ENCODE measurements at regions not wholly inside any gene's neighbourhood (a gene's known extent, or its start where the extent isn't known, plus 50 kb on each side); places are given as distances from the start of the nearest gene placed in this dataset.
"Not testable (repeated sequence)": the region's sequence is repeated elsewhere in the genome, so short reads cannot be mapped to it uniquely, and the experiment has no call there.

DNA sequence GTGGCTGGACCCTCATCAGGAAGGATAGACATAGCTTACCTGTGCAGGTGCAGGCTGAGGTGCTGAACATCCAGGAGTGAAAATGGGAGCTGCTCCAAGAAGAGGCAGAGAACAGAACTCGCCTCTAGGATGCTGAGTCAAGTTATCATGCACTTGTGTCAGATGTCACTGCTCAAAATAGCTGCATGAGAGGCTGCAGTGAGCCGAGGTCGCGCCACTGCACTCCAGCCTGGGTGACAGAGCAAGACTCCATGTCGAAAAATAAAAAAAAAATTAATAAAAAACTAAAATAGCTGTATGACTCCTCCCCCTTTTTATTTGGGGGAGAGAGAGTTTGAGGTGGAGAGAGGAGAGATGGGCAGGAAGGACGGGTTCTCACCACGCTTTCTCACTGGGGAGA lies 148.8 kb downstream of the FOXL1 start:
- Mint-ChIP-seq H3K4me3 (no peak overlapping the region), H3K4me1 (ENCODE audit: low read depth) (no peaks in the 10 kb centered on the region), H3K27ac (no peak overlapping the region), H3K36me3 (ENCODE audit: low read depth) (no peaks in the 10 kb centered on the region), H3K27me3 (ENCODE audit: low read depth) (peaks cover 28% of the 10 kb centered on the region), H3K9me3 (no peaks in the 10 kb centered on the region)
- DNase-seq (ENCODE audit: low spot score) = no peak

DNA sequence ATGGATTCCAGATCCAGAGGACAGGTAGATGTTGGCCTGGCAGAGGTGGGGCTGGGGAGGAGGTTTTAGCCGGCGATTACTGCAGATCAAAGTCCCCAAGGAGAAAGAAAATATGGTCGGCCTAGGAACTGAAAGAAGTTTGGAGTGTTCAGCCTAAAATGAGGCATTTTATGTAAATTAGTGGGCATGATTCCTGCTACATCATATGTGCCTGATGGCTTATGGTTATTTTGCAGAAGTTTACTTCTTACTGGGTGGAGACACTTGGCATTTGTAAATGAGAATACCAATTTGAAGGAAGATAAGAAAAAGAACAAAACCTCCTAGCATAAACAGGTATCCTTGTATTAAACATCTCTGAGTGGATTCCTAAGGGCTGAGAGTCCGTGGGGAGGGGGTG lies 149.3 kb downstream of the FOXL1 start:
- no peak for DNase-seq (ENCODE audit: low spot score)
- Mint-ChIP-seq H3K4me1 (ENCODE audit: low read depth) (no peaks in the 10 kb centered on the region), H3K27ac (no peak overlapping the region), H3K9me3 (no peaks in the 10 kb centered on the region), H3K4me3 (no peak overlapping the region), H3K27me3 (ENCODE audit: low read depth) (peaks cover 33% of the 10 kb centered on the region), H3K36me3 (ENCODE audit: low read depth) (no peaks in the 10 kb centered on the region)

DNA sequence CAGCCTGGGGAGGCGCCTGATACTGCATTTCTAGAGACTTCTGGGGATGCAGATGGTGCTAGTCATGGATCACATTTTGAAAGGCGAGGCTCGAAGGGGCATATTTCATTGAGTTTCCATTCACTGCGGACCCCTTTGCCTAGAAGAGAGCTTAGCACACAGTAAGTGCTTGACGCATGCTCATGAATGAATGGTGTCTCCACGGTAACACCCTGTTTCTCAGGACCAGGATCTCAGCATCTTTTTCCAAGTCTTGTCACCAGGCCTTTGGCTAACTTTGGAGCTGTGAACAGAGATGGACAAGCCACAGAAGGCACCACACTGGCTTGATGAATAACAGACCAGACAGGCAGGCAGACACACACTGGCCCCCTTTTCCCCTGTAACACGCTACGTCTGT lies 151.3 kb downstream of the FOXL1 start:
- Mint-ChIP-seq H3K27me3 (ENCODE audit: low read depth) (peaks cover 50% of the 10 kb centered on the region), H3K4me1 (ENCODE audit: low read depth) (no peaks in the 10 kb centered on the region), H3K9me3 (no peaks in the 10 kb centered on the region), H3K36me3 (ENCODE audit: low read depth) (no peaks in the 10 kb centered on the region), H3K27ac (no peak overlapping the region), H3K4me3 (no peak overlapping the region)
- DNase-seq (ENCODE audit: low spot score) = no peak

DNA sequence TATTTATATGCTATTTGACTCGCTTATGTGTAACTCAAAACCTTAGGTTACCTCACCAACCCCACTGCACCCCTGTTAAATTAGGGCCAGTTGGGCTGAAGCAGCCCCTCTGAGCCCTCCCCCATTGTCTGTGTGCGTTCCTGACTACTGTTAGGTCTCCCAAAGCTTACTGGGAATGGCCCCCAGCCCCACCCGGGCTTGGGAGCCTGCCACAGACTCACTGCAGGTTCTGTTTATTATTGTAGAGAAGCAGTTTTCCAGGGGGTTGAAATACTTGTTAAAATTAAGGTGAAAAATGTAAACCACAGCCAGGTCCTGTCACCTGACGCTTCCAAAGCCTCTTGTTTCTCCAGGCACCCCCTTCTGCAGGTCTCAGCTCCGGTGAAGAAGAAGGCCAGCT lies 151.7 kb downstream of the FOXL1 start:
- H3K27ac Mint-ChIP-seq = no peak overlapping the region
- peaks cover 53% of the 10 kb centered on the region for H3K27me3 Mint-ChIP-seq (ENCODE audit: low read depth)
- H3K36me3 Mint-ChIP-seq (ENCODE audit: low read depth) = no peaks in the 10 kb centered on the region
- H3K4me1 Mint-ChIP-seq (ENCODE audit: low read depth) = no peaks in the 10 kb centered on the region
- H3K9me3 Mint-ChIP-seq = no peaks in the 10 kb centered on the region
- DNase-seq (ENCODE audit: low spot score) = no peak
- H3K4me3 Mint-ChIP-seq = no peak overlapping the region

DNA sequence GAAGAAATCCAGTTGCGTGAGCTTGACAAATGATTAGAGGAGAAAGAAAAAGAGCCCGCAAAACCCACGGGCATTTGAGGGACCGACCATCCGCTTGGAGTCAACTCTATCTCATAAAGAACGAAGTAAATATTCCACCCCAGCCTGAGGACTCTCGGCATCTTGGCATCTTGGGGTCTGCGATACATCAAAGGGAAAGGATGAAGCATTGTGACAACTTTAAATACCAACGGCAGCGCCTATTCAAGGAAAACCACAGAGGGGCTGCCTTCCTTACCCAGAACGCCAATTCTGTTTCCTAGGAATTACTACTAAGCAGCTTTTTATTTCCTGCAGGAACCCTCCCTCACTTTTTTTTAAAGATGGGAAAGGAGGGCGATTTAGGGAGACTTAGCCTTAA lies 152.2 kb downstream of the FOXL1 start:
- Mint-ChIP-seq H3K9me3 (no peaks in the 10 kb centered on the region), H3K27ac (no peak overlapping the region), H3K36me3 (ENCODE audit: low read depth) (no peaks in the 10 kb centered on the region), H3K4me3 (no peak overlapping the region), H3K27me3 (ENCODE audit: low read depth) (peaks cover 57% of the 10 kb centered on the region), H3K4me1 (ENCODE audit: low read depth) (no peaks in the 10 kb centered on the region)
- DNase-seq (ENCODE audit: low spot score) = no peak

DNA sequence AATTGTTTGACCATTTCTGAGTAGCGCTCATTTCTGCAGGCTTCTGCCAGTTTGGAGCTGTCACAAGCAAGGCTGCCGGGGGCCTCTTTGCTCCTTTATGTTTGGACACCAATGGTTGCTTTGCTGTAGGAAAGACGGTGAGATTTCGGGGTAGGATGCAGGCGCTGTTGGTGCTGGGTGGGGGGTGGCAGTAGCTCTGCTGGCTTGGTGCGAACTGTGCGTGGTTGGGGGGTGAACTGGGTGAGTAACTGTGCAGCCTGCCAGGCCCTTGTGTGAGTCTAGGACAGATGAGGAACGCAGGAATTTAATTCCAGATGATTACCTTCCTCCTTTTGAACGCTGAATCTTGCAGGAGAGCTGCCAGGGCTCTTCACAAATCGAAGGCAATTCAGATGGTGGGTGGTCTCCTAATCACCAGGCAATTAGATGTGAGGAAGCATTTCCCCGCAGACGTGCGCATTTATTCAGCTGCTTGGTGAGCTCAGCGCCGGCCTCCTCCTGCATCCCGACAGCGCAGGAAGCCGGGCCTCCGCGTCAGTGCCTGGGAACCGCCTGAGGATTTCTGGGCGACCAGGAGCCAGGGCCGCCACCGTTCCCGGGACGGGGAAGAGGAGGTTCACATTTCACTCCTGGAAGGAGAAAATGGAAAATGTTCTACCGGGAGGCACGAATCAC lies 154.4 kb downstream of the FOXL1 start:
- H3K27me3 Mint-ChIP-seq (ENCODE audit: low read depth) = peaks cover 57% of the 10 kb centered on the region
- no peak overlapping the region for H3K27ac Mint-ChIP-seq
- no peaks in the 10 kb centered on the region for H3K4me1 Mint-ChIP-seq (ENCODE audit: low read depth)
- no peak overlapping the region for H3K4me3 Mint-ChIP-seq
- H3K36me3 Mint-ChIP-seq (ENCODE audit: low read depth) = no peaks in the 10 kb centered on the region
- no peaks in the 10 kb centered on the region for H3K9me3 Mint-ChIP-seq
- no peak for DNase-seq (ENCODE audit: low spot score)

DNA sequence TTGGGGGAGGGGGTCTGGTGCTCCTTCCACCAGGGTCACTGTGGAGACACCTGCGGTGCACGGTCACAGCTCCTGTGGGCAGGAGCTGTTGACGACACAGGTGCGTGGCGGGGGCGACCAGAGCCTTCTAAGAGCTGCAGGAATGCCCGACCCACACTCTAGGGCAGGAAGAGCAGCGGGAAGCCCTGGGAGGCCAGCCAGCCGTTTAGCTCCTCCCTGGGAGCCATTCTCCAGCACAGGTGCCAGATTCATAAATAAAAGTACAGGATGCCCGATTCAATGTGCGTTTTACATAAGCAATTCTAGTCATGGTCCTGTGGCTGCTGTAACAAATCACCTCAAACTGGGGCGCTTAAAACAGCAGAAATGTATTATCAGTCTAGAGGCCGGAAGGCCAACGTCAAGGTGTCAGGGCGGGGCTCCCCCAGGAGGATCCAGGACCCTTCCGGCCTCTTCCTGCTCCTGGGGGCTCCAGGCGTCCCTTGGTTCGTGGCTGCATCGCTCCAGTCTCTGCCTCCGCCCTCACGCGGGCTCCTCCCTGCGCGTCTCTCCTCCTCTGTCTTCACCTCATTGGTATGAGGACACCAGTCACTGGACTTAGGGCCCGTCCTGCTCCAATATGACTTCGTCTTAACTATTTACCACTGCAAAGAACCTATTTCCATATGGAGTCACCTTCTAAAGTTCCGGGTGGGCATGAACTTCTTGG lies 155.4 kb downstream of the FOXL1 start:
- Mint-ChIP-seq H3K36me3 (ENCODE audit: low read depth) (no peaks in the 10 kb centered on the region), H3K9me3 (no peaks in the 10 kb centered on the region), H3K27ac (no peak overlapping the region), H3K4me1 (ENCODE audit: low read depth) (no peaks in the 10 kb centered on the region), H3K27me3 (ENCODE audit: low read depth) (peaks cover 53% of the 10 kb centered on the region), H3K4me3 (no peak overlapping the region)
- no peak for DNase-seq (ENCODE audit: low spot score)

DNA sequence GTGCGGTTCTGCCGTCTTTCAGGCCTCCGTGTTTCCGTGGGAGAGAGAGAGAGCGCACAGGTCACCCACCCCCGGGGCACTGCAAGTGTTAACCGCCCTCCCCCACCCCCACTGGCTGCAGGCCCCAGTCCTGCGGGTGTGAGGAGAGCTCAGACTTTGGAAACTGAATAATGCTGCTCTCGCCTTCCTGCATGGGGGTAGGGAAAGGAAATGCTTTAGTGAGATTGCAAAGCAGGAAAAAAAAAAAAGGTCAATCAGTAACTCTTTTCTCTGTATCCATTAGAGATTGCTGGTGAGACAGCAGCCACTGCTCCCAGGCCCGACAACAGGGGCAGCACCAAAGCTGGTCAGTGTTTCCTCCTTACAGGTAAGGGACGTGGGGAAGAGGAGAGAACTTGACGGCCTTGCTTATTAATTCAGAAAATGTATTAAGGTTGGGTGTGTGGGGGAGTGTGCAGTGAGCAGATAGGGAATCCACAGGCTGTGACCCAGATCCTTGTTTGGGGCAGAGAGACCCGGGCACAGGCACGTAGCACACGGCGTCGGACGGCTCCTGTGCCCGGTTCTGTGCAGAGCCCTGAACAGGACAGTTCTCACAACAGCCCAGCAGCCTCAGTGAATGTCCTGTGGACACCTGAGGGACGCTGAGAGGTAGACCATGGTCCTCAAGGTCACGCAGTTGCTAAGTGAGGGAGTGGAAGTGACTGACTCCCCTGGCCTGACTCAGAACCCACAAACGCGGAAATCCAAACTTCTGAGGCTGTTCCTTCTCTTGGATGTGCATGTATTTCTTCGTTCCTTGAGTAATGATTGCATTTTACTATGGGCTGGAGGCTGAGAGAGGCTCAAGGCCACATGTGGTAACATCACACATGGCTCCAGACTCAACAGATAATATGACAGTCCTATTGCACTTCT lies 156.5 kb downstream of the FOXL1 start:
- Mint-ChIP-seq H3K27ac (no peak overlapping the region), H3K9me3 (no peaks in the 10 kb centered on the region), H3K27me3 (ENCODE audit: low read depth) (peaks cover 60% of the 10 kb centered on the region), H3K4me1 (ENCODE audit: low read depth) (peaks cover under 1% of the 10 kb centered on the region), H3K4me3 (no peak overlapping the region), H3K36me3 (ENCODE audit: low read depth) (no peaks in the 10 kb centered on the region)
- no peak for DNase-seq (ENCODE audit: low spot score)

DNA sequence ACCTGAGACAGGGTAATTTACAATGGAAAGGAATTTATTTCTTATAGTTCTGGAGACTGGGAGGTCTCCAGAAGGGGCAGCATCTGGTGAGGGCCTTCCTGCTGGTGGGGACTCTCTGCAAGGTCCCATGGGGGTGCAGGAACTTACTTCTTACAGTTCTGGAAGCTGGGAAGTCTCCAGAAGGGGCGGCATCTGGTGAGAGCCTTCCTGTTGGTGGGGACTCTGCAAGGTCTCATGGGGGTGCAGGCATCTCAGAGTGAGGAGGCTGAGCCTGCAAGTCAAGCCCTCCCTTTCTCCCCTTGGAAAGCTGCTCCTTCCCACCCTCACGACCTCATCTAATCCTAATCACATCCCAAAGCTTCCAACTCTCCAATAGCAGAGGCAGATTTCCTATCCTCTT lies 157.4 kb downstream of the FOXL1 start:
- DNase-seq (ENCODE audit: low spot score) = no peak
- H3K27me3 Mint-ChIP-seq (ENCODE audit: low read depth) = peaks cover 59% of the 10 kb centered on the region
- H3K4me3 Mint-ChIP-seq = no peak overlapping the region

DNA sequence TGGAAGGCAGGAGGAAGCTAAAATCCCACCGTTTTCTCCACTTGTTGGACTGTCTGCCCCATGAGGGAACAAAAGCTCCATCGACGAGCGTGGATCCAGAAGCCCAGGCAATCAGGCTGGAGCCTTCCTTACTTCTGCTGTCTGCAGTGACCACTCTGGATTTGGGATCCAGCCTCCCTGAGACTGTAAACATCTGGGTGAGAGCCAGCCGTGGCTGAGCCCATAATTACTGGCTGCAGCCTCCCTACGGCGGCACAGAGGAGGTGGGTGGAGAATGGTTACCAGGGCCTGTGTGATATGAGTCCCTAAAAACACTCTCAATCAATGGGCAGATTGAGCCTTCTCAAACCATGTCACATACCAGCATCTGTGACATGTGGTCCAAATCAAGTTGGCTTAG lies 158.2 kb downstream of the FOXL1 start:
- Mint-ChIP-seq H3K27me3 (ENCODE audit: low read depth) (peaks cover 60% of the 10 kb centered on the region), H3K4me3 (no peak overlapping the region), H3K36me3 (ENCODE audit: low read depth) (no peaks in the 10 kb centered on the region), H3K27ac (no peak overlapping the region), H3K4me1 (ENCODE audit: low read depth) (peaks cover 10% of the 10 kb centered on the region), H3K9me3 (no peaks in the 10 kb centered on the region)
- DNase-seq (ENCODE audit: low spot score) = no peak

More for the DNA sequence above, 157.4 kb downstream of the FOXL1 start:
- H3K27ac Mint-ChIP-seq = no peak overlapping the region
- H3K4me1 Mint-ChIP-seq (ENCODE audit: low read depth) = peaks cover 4% of the 10 kb centered on the region
- H3K36me3 Mint-ChIP-seq (ENCODE audit: low read depth) = no peaks in the 10 kb centered on the region
- H3K9me3 Mint-ChIP-seq = no peaks in the 10 kb centered on the region

DNA sequence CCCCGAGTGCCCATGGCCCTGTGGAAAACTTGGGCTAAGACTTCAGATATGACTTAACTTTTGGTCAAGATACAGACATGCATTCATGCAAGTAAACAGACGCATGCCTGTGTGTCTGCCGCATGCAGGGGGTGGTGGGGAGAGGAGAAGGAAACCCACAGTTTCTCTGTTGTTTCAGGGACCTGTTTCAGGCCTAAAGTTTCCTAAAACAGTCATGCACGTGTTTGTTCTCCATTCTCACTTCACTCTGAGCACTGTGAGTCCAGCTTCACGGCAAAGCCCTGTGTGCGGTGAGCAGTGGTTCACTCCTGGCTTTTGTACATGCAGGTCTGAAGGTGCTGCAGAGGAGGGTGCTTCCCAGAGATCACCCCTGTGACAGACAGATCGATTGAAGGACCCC lies 158.7 kb downstream of the FOXL1 start:
- H3K27me3 Mint-ChIP-seq (ENCODE audit: low read depth) = peaks cover 60% of the 10 kb centered on the region

DNA sequence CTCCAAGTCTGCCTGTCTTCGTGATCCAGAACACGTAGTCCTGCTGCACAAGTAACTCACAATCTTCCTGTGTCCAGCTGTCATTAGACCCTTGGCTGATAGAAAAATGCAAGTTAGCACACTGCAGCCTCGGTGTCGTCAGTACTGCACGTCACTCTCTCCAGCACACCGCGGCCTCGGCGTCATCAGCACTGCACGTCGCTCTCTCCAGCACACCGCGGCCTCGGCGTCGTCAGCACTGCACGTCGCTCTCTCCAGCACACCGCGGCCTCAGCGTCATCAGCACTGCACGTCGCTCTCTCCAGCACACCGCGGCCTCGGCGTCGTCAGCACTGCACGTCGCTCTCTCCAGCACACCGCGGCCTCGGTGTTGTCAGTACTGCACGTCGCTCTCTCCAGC lies 160.0 kb downstream of the FOXL1 start:
- DNase-seq (ENCODE audit: low spot score); H3K36me3 Mint-ChIP-seq (ENCODE audit: low read depth); H3K4me1 Mint-ChIP-seq (ENCODE audit: low read depth); H3K4me3 Mint-ChIP-seq; H3K9me3 Mint-ChIP-seq; H3K27ac Mint-ChIP-seq: not testable (repeated sequence)
- peaks cover 54% of the 10 kb centered on the region for H3K27me3 Mint-ChIP-seq (ENCODE audit: low read depth)

More for the DNA sequence above, 158.7 kb downstream of the FOXL1 start:
- Mint-ChIP-seq H3K36me3 (ENCODE audit: low read depth) (no peaks in the 10 kb centered on the region), H3K9me3 (no peaks in the 10 kb centered on the region), H3K4me3 (no peak overlapping the region), H3K27ac (no peak overlapping the region), H3K4me1 (ENCODE audit: low read depth) (peaks cover 10% of the 10 kb centered on the region)
- no peak for DNase-seq (ENCODE audit: low spot score)

DNA sequence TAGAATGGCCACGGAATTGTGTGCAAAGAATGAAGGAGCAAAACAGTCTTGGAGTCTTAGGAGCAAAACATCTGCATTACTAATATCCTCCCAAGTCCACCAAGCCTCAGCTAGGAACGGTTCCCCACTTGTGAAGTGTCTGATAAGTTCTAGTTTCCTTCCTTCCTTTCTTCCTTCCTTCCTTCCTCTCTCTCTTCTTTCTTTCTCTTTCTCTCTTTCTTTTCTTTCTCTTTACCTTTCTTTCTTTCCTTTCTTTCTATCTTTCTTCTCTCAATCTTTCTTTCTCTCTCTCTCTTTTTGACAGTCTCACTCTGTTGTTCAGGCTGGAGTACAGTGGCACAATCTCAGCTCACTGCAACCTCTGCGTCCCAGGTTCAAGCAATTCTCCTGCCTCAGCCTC lies 160.8 kb downstream of the FOXL1 start:
- DNase-seq (ENCODE audit: low spot score) = no peak
- H3K9me3 Mint-ChIP-seq = no peaks in the 10 kb centered on the region

DNA sequence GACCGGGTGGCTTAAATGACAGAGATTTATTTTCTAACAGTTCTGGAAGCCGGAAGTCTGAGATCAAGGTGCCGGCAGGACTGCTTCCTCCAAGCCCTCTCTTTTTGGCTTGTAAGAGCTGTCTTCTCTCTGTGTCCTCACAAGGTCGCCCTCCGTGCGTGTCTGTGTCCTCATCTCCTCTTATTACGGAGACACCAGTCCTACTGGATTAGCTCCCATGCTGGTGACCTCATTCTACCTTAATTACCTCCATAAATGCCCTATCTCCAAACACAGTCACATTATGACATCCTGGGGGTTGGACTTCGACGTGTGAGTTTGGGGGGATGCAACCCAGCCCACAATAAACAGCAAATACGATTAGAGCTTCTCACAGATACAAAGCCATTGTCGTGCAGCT lies 161.5 kb downstream of the FOXL1 start:
- no peak for DNase-seq (ENCODE audit: low spot score)
- Mint-ChIP-seq H3K36me3 (ENCODE audit: low read depth) (no peaks in the 10 kb centered on the region), H3K4me1 (ENCODE audit: low read depth) (peaks cover 10% of the 10 kb centered on the region), H3K4me3 (no peak overlapping the region), H3K27ac (no peak overlapping the region), H3K27me3 (ENCODE audit: low read depth) (peaks cover 42% of the 10 kb centered on the region), H3K9me3 (no peaks in the 10 kb centered on the region)

More for the DNA sequence above, 160.8 kb downstream of the FOXL1 start:
- peaks cover 47% of the 10 kb centered on the region for H3K27me3 Mint-ChIP-seq (ENCODE audit: low read depth)
- H3K27ac Mint-ChIP-seq = no peak overlapping the region
- H3K36me3 Mint-ChIP-seq (ENCODE audit: low read depth) = no peaks in the 10 kb centered on the region
- H3K4me1 Mint-ChIP-seq (ENCODE audit: low read depth) = peaks cover 10% of the 10 kb centered on the region
- no peak overlapping the region for H3K4me3 Mint-ChIP-seq

Measured in T-helper 2 cell treated with Interferon-gamma antibody and Interleukin-4, amounts not matched to agents 5 μg/mL and 100 μg/mL, for 36 hours (primary cell).